Caco-2 (cell line): ENCODE measurements at regions not wholly inside any gene's neighbourhood (a gene's known extent, or its start where the extent isn't known, plus 50 kb on each side); places are given as distances from the start of the nearest gene placed in this dataset.

Source experiments
- BruUV-seq: library from RNA; stranded (reverse); fragments of 400-500 nt; replicated peaks from 2 replicates; lab custom pipeline; 2021; lab: Mats Ljungman, UMichigan
- CTCF ChIA-PET: fragments of 300-600 bp; sonication (Branson Sonifier 250); formaldehyde crosslinking; loops from one replicate; lab custom pipeline; 2022; ENCODE audit warnings: antibody characterized with exemption; lab: Charles Lee
- POLR2A ChIA-PET: fragments of 300-600 bp; sonication (Branson Sonifier 250); formaldehyde crosslinking; loops from one replicate; lab custom pipeline; 2022; ENCODE audit warnings: antibody characterized with exemption; lab: Charles Lee
- DNase-seq, 2 experiments: peaks; one replicate each; pipeline versions ENCODE4 v3.0.0 to v3.0.0-alpha.2; 2020 to 2022
- H3K27me3 ChIP-seq: replicated peaks from 2 replicates; pipeline ENCODE4 v1.6.0; 2011; ENCODE audit warnings: low read length; ENCODE audit not compliant: control insufficient read depth, insufficient read depth
- H3K36me3 ChIP-seq: 2 replicates; pipeline ENCODE4 v1.5.1; 2011; ENCODE audit warnings: low read length; ENCODE audit not compliant: control insufficient read depth, insufficient read depth
- H3K4me1 ChIP-seq: fragments of 250-450 bp; sonication (Bioruptor Pico); 2 replicates; pipeline ENCODE4 v1.5.1; 2020; ENCODE audit warnings: mild to moderate bottlenecking
- H3K4me3 ChIP-seq: 2 replicates; pipeline ENCODE4 v1.5.1; 2011; ENCODE audit warnings: low read depth, mild to moderate bottlenecking, control low read depth, low read length
- H3K9me3 ChIP-seq: fragments of 250-450 bp; sonication (Bioruptor Pico); 2 replicates; pipeline ENCODE4 v1.5.1; 2020; ENCODE audit warnings: mild to moderate bottlenecking, moderate library complexity
- H3K27ac Mint-ChIP-seq: one replicate; pipeline ENCODE4 v1.8.0; 2022; ENCODE audit warnings: mixed read lengths; ENCODE audit not compliant: unreplicated experiment
- H3K27me3 Mint-ChIP-seq: one replicate; pipeline ENCODE4 v1.8.0; 2022; ENCODE audit warnings: mixed read lengths; ENCODE audit not compliant: insufficient read depth, unreplicated experiment
- H3K36me3 Mint-ChIP-seq: one replicate; pipeline ENCODE4 v1.8.0; 2022; ENCODE audit warnings: mild to moderate bottlenecking, mixed read lengths; ENCODE audit not compliant: insufficient read depth, unreplicated experiment
- H3K4me1 Mint-ChIP-seq: one replicate; pipeline ENCODE4 v1.8.0; 2022; ENCODE audit warnings: low read depth, mixed read lengths; ENCODE audit not compliant: unreplicated experiment
- H3K4me3 Mint-ChIP-seq: one replicate; pipeline ENCODE4 v1.8.0; 2022; ENCODE audit warnings: mild to moderate bottlenecking, moderate library complexity, mixed read lengths; ENCODE audit not compliant: unreplicated experiment
- H3K9me3 Mint-ChIP-seq: one replicate; pipeline ENCODE4 v1.8.0; 2022; ENCODE audit warnings: mixed read lengths; ENCODE audit not compliant: unreplicated experiment
- CTCF ChIP-seq, 2 experiments: fragments of 200-600 bp in 1 of 2; IDR thresholded peaks; 1 replicate in 1 of 2; 2 replicates in 1 of 2; pipeline versions ENCODE4 v1.5.1 to v1.8.0; 2011 to 2022; ENCODE audit warnings: antibody characterized with exemption in 1 of 2, control low read depth in 1 of 2, inconsistent platforms in 1 of 2, low read depth in 1 of 2, low read length in 1 of 2, mild to moderate bottlenecking in 1 of 2, moderate library complexity in 1 of 2; ENCODE audit not compliant: insufficient read depth in 1 of 2, severe bottlenecking in 1 of 2, unreplicated experiment in 1 of 2
- intact Hi-C: fragments of 100-400 bp; cut with micrococcal nuclease; formaldehyde crosslinking; loops from one replicate; pipeline ENCODE4 v1.10.0; 2022; ENCODE audit not compliant: unreplicated experiment

- Mint-ChIP-seq H3K4me1 (no peaks in the 10 kb centered on the region), H3K36me3 (no peaks in the 10 kb centered on the region), H3K9me3 (peaks cover 10% of the 10 kb centered on the region), H3K27ac (no peak overlapping the region), H3K4me3 (no peak overlapping the region), H3K27me3 (no peaks in the 10 kb centered on the region)
- Histone ChIP-seq H3K4me3 (no peak overlapping the region), H3K27me3 (no peaks in the 10 kb centered on the region), H3K9me3 (no peaks in the 10 kb centered on the region), H3K36me3 (no peaks in the 10 kb centered on the region), H3K4me1 (no peaks in the 10 kb centered on the region)
- POLR2A ChIA-PET: no interaction called here
- CTCF ChIA-PET: no interaction called here
- no TSS peak for BruUV-seq
- no peak for TF ChIP-seq CTCF (IDR thresholded peaks at IDR 0.05; ENCODE audit: insufficient read depth in 1 of 2, low read depth in 1 of 2, low read length in 1 of 2, severe bottlenecking in 1 of 2, unreplicated experiment in 1 of 2)
- DNase-seq: no peak
- intact Hi-C loops: no loop called here
Measured at GRCh38 chr2:236667526-236667925, 97.9 kb downstream of the ACKR3 start.

GRCh38 chr2:236668531-236668969, 98.9 kb downstream of the ACKR3 start:
- intact Hi-C loops: no loop called here
- H3K4me1 Mint-ChIP-seq: no peaks in the 10 kb centered on the region
- Histone ChIP-seq H3K9me3 (no peaks in the 10 kb centered on the region), H3K27me3 (no peaks in the 10 kb centered on the region), H3K4me1 (no peaks in the 10 kb centered on the region), H3K4me3 (no peak overlapping the region), H3K36me3 (no peaks in the 10 kb centered on the region)
- H3K27ac Mint-ChIP-seq: no peak overlapping the region
- no peaks in the 10 kb centered on the region for H3K27me3 Mint-ChIP-seq
- H3K9me3 Mint-ChIP-seq: peaks cover 19% of the 10 kb centered on the region
- ChIA-PET POLR2A (no interaction called here), CTCF (no interaction called here)
- TF ChIP-seq CTCF (IDR thresholded peaks at IDR 0.05; ENCODE audit: insufficient read depth in 1 of 2, low read depth in 1 of 2, low read length in 1 of 2, severe bottlenecking in 1 of 2, unreplicated experiment in 1 of 2): no peak
- no peak for DNase-seq
- H3K4me3 Mint-ChIP-seq: no peak overlapping the region
- H3K36me3 Mint-ChIP-seq: no peaks in the 10 kb centered on the region
- BruUV-seq: no TSS peak

- TF ChIP-seq CTCF (IDR thresholded peaks at IDR 0.05; ENCODE audit: insufficient read depth in 1 of 2, low read depth in 1 of 2, low read length in 1 of 2, severe bottlenecking in 1 of 2, unreplicated experiment in 1 of 2): no peak
- no peak overlapping the region for H3K4me3 Mint-ChIP-seq
- peaks cover 19% of the 10 kb centered on the region for H3K9me3 Mint-ChIP-seq
- H3K36me3 Mint-ChIP-seq: no peaks in the 10 kb centered on the region
- Histone ChIP-seq H3K9me3 (no peaks in the 10 kb centered on the region), H3K4me3 (no peak overlapping the region), H3K36me3 (no peaks in the 10 kb centered on the region), H3K4me1 (no peaks in the 10 kb centered on the region), H3K27me3 (no peaks in the 10 kb centered on the region)
- H3K27me3 Mint-ChIP-seq: no peaks in the 10 kb centered on the region
- BruUV-seq: no TSS peak
- ChIA-PET POLR2A (no interaction called here), CTCF (no interaction called here)
- H3K4me1 Mint-ChIP-seq: no peaks in the 10 kb centered on the region
- no peak overlapping the region for H3K27ac Mint-ChIP-seq
- intact Hi-C loops: no loop called here
- no peak for DNase-seq
Measured at GRCh38 chr2:236670235-236670620, 100.6 kb downstream of the ACKR3 start.
